Central memory CD8-positive, alpha-beta T cell (primary cell): ENCODE measurements at regions not wholly inside any gene's neighbourhood (a gene's known extent, or its start where the extent isn't known, plus 50 kb on each side); places are given as distances from the start of the nearest gene placed in this dataset.

ENCODE experiments used
- ATAC-seq: fragments of 150-1000 bp; cut with Tn5 transposase; replicated peaks from 2 replicates; pipeline ENCODE4 v1.10.0; 2022; ENCODE audit warnings: mild to moderate bottlenecking, moderate FRiP score, moderate number of reproducible peaks; ENCODE audit not compliant: poor library complexity, severe bottlenecking; ENCODE audit errors: extremely low read depth
- DNase-seq, 2 donors: peaks; one replicate each; pipeline ENCODE4 v3.0.0; 2021; ENCODE audit warnings: low spot score in 2 of 2
- H3K27ac Mint-ChIP-seq: one replicate; pipeline ENCODE4 v1.8.0; 2022; ENCODE audit warnings: low read depth, mild to moderate bottlenecking, moderate library complexity, mixed read lengths
- H3K27me3 Mint-ChIP-seq: one replicate; pipeline ENCODE4 v1.8.0; 2022; ENCODE audit warnings: mixed read lengths
- H3K36me3 Mint-ChIP-seq: one replicate; pipeline ENCODE4 v1.8.0; 2022; ENCODE audit warnings: mild to moderate bottlenecking, moderate library complexity, mixed read lengths; ENCODE audit not compliant: insufficient read depth
- H3K4me1 Mint-ChIP-seq: one replicate; pipeline ENCODE4 v1.8.0; 2022; ENCODE audit warnings: mixed read lengths
- H3K4me3 Mint-ChIP-seq: one replicate; pipeline ENCODE4 v1.8.0; 2022; ENCODE audit warnings: mild to moderate bottlenecking, moderate library complexity, mixed read lengths
- H3K9me3 Mint-ChIP-seq: one replicate; pipeline ENCODE4 v1.8.0; 2022; ENCODE audit warnings: mixed read lengths

DNA sequence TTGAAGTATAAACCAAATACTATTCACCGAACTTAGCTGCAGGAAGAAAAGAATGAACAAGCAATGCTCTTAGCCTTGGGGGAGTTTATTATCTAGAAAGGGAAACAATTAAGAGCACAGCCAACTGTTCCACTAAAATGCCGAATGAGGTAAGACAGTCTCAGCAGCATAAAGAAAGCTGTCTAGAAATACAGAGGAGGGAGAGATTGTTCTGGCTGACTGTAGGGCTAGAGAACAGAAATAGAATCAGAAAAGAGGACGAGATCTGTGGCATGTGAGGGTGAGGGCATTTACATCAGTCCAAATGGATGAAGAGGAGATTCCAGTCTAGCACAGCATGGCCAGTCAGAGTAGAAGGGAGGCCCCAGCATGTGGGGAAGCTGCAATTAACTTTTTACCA is 56.8 kb upstream of the TNFRSF19 start:
- no peak overlapping the region for H3K4me3 Mint-ChIP-seq
- no peak for DNase-seq
- no peak for ATAC-seq
- H3K4me1 Mint-ChIP-seq: no peaks in the 10 kb centered on the region
- no peak overlapping the region for H3K27ac Mint-ChIP-seq
- no peaks in the 10 kb centered on the region for H3K9me3 Mint-ChIP-seq
- peaks cover 62% of the 10 kb centered on the region for H3K27me3 Mint-ChIP-seq
- H3K36me3 Mint-ChIP-seq: no peaks in the 10 kb centered on the region

- ATAC-seq: no peak
- DNase-seq: no peak
- Mint-ChIP-seq H3K36me3 (no peaks in the 10 kb centered on the region), H3K4me3 (no peak overlapping the region), H3K27me3 (peaks cover 62% of the 10 kb centered on the region), H3K27ac (no peak overlapping the region), H3K4me1 (no peaks in the 10 kb centered on the region), H3K9me3 (no peaks in the 10 kb centered on the region)
Observed at GRCh38 chr13:23514076-23514475, 56.1 kb upstream of the TNFRSF19 start.

- no peak for ATAC-seq
- Mint-ChIP-seq H3K27me3 (peaks cover 55% of the 10 kb centered on the region), H3K9me3 (no peaks in the 10 kb centered on the region), H3K27ac (no peak overlapping the region), H3K4me3 (no peak overlapping the region), H3K4me1 (no peaks in the 10 kb centered on the region), H3K36me3 (no peaks in the 10 kb centered on the region)
- DNase-seq: no peak
Observed at GRCh38 chr13:23515116-23515515, 55.1 kb upstream of the TNFRSF19 start.

GRCh38 chr13:23516190-23516589 is 54.0 kb upstream of the TNFRSF19 start:
- DNase-seq (no peak), ATAC-seq (no peak)
- Mint-ChIP-seq H3K4me1 (no peaks in the 10 kb centered on the region), H3K27me3 (peaks cover 54% of the 10 kb centered on the region), H3K27ac (no peak overlapping the region), H3K4me3 (no peak overlapping the region), H3K9me3 (no peaks in the 10 kb centered on the region), H3K36me3 (no peaks in the 10 kb centered on the region)

- ATAC-seq (no peak), DNase-seq (no peak)
- Mint-ChIP-seq H3K27me3 (peaks cover 54% of the 10 kb centered on the region), H3K4me3 (no peak overlapping the region), H3K9me3 (no peaks in the 10 kb centered on the region), H3K36me3 (no peaks in the 10 kb centered on the region), H3K4me1 (no peaks in the 10 kb centered on the region), H3K27ac (no peak overlapping the region)
Observed at GRCh38 chr13:23516702-23517101, 53.5 kb upstream of the TNFRSF19 start.

- peaks cover 50% of the 10 kb centered on the region for H3K27me3 Mint-ChIP-seq
- no peak overlapping the region for H3K27ac Mint-ChIP-seq
- no peaks in the 10 kb centered on the region for H3K9me3 Mint-ChIP-seq
- H3K4me1 Mint-ChIP-seq: no peaks in the 10 kb centered on the region
- no peak overlapping the region for H3K4me3 Mint-ChIP-seq
- ATAC-seq (no peak), DNase-seq (no peak)
- no peaks in the 10 kb centered on the region for H3K36me3 Mint-ChIP-seq
Observed at GRCh38 chr13:23518231-23518630, 52.0 kb upstream of the TNFRSF19 start.
